DOHH2 (cell line): ENCODE measurements at regions not wholly inside any gene's neighbourhood (a gene's known extent, or its start where the extent isn't known, plus 50 kb on each side); places are given as distances from the start of the nearest gene placed in this dataset.

Source experiments
- CTCF ChIP-seq: fragments of 200-600 bp; sonication (generic); IDR thresholded peaks from one replicate; pipeline ENCODE4 v1.5.1; 2014; ENCODE audit warnings: antibody characterized with exemption, mild to moderate bottlenecking, low read depth, low read length; ENCODE audit not compliant: poor library complexity, severe bottlenecking
- EZH2phosphoT487 ChIP-seq: fragments of 200-600 bp; sonication (generic); IDR thresholded peaks from 2 replicates; pipeline ENCODE4 v1.6.1; 2017; ENCODE audit warnings: borderline replicate concordance, mild to moderate bottlenecking, antibody characterized with exemption, low read length, moderate library complexity, mixed read lengths

GRCh38 chr10:59589796-59590195 lies 119.9 kb downstream of the SLC16A9 start:
- TF ChIP-seq CTCF, result no peak
- TF ChIP-seq EZH2phosphoT487, result no peak
